GM12878 (cell line): ENCODE measurements at regions not wholly inside any gene's neighbourhood (a gene's known extent, or its start where the extent isn't known, plus 50 kb on each side); places are given as distances from the start of the nearest gene placed in this dataset.
"Not testable (repeated sequence)": the region's sequence is repeated elsewhere in the genome, so short reads cannot be mapped to it uniquely, and the experiment has no call there.

ENCODE experiments used
- ATAC-seq: fragments of 200-7000 bp; cut with Tn5 transposase; 3 replicates; pipeline ENCODE4 v1.9.1; 2020; ENCODE audit warnings: mild to moderate bottlenecking, moderate library complexity
- BruUV-seq: library from RNA; stranded (reverse); fragments of 400-500 nt; replicated peaks from 2 replicates; lab custom pipeline; 2021; lab: Mats Ljungman, UMichigan
- CTCF ChIA-PET: fragments of 300-600 bp; sonication (Branson Sonifier 250); formaldehyde crosslinking; extraction: SDS; loops from one replicate; lab custom pipeline; 2021; ENCODE audit warnings: inconsistent platforms; lab: Yijun Ruan, JAX
- POLR2A ChIA-PET: fragments of 350-600 bp; formaldehyde crosslinking; extraction: SDS; loops from one replicate; lab custom pipeline; 2021; ENCODE audit warnings: inconsistent platforms; lab: Charles Lee
- RAD21 ChIA-PET: fragments of 300-600 bp; sonication (Branson Sonifier 250); formaldehyde crosslinking; loops from one replicate; lab custom pipeline; 2023; ENCODE audit warnings: antibody characterized with exemption; ENCODE audit not compliant: unreplicated experiment; lab: Charles Lee
- SMC1A ChIA-PET: fragments of 300-600 bp; sonication (Branson Sonifier 250); formaldehyde crosslinking; loops from one replicate; lab custom pipeline; 2023; ENCODE audit not compliant: unreplicated experiment, uncharacterized antibody; lab: Charles Lee
- DNase-seq: peaks from one replicate; pipeline ENCODE4 v3.0.0-alpha.2; 2011; ENCODE audit warnings: low read depth, low spot score
- FAIRE-seq: peaks from 3 replicates; lab custom pipeline; 2011; peaks lifted over from hg19 to GRCh38; lab: Jason Lieb, UNC
- H2AFZ ChIP-seq: 2 replicates; pipeline ENCODE4 v1.6.0; 2011; ENCODE audit warnings: low read depth, low read length, control low read depth; ENCODE audit not compliant: control insufficient read depth
- H3K27ac ChIP-seq: 2 replicates; pipeline ENCODE4 v1.5.1; 2011; ENCODE audit warnings: control low read depth; ENCODE audit not compliant: control insufficient read depth, insufficient read depth
- H3K27me3 ChIP-seq, 2 experiments: replicated peaks in 1 of 2; 2 replicates each; pipeline versions ENCODE4 v1.6.0 to v1.6.1; 2011; ENCODE audit warnings: low read length in 1 of 2; ENCODE audit not compliant: control insufficient read depth in 2 of 2, insufficient read depth in 2 of 2
- H3K36me3 ChIP-seq, 2 experiments: 2 replicates each; pipeline ENCODE4 v1.5.1; 2011; ENCODE audit warnings: low read length in 1 of 2; ENCODE audit not compliant: control insufficient read depth in 2 of 2, insufficient read depth in 2 of 2
- H3K4me1 ChIP-seq: 2 replicates; pipeline ENCODE4 v1.6.1; 2011; ENCODE audit warnings: mild to moderate bottlenecking, low read length, moderate library complexity, mixed read lengths; ENCODE audit not compliant: control insufficient read depth, insufficient read depth
- H3K4me2 ChIP-seq: 2 replicates; pipeline ENCODE4 v1.6.0; 2011; ENCODE audit warnings: control low read depth; ENCODE audit not compliant: control insufficient read depth, insufficient read depth
- H3K4me3 ChIP-seq: fragments of 200-600 bp; sonication (generic); 2 replicates; pipeline ENCODE4 v1.5.1; 2016
- H3K79me2 ChIP-seq: 2 replicates; pipeline ENCODE4 v1.6.0; 2011; ENCODE audit warnings: low read length; ENCODE audit not compliant: control insufficient read depth, insufficient read depth
- H3K9ac ChIP-seq: 2 replicates; pipeline ENCODE4 v1.8.0; 2011; ENCODE audit warnings: low read length, control low read depth, mixed read lengths; ENCODE audit not compliant: control insufficient read depth, insufficient read depth
- H3K9me3 ChIP-seq: replicated peaks from 3 replicates; pipeline ENCODE4 v1.5.1; 2011; ENCODE audit warnings: mild to moderate bottlenecking, low read length; ENCODE audit not compliant: control insufficient read depth, insufficient read depth
- H4K20me1 ChIP-seq: 2 replicates; pipeline ENCODE4 v1.6.0; 2011; ENCODE audit not compliant: control insufficient read depth, insufficient read depth
- MXI1 ChIP-seq: fragments of 150-350 bp; IDR thresholded peaks from 2 replicates; pipeline ENCODE4 v1.6.1; 2011; ENCODE audit warnings: low read depth, mild to moderate bottlenecking, inconsistent platforms, low read length, improper control_type of control experiment
- NBN ChIP-seq: fragments of 450-650 bp; IDR thresholded peaks from 2 replicates; pipeline ENCODE4 v1.6.1; 2016
- NFIC ChIP-seq: IDR thresholded peaks from 2 replicates; pipeline ENCODE4 v1.6.1; 2012; ENCODE audit warnings: low read depth, mild to moderate bottlenecking, inconsistent platforms, low read length, moderate library complexity
- SIX5 ChIP-seq: IDR thresholded peaks from 2 replicates; pipeline ENCODE4 v1.6.1; 2011; ENCODE audit warnings: mild to moderate bottlenecking, low read depth, low read length, moderate library complexity; ENCODE audit not compliant: severe bottlenecking
- ZSCAN29 ChIP-seq: fragments of 450-650 bp; IDR thresholded peaks from 2 replicates; pipeline ENCODE4 v1.6.1; 2017; ENCODE audit warnings: mild to moderate bottlenecking, moderate library complexity
- WGBS: methylation state at CpG from one replicate; pipeline ENCODE4 v1.1.6; 2016; ENCODE audit warnings: low lambda C conversion rate; ENCODE audit not compliant: insufficient replicate concordance, insufficient coverage; ENCODE audit errors: missing lambda C conversion rate; 5-methylcytosine and 5-hydroxymethylcytosine counted together
- in situ Hi-C: fragments of 300-500 bp; cut with MboI; formaldehyde crosslinking; loops from 9 replicates; pipeline ENCODE4 v1.14.3; 2018; ENCODE audit warnings: mixed read lengths
- intact Hi-C: fragments of 100-400 bp; cut with micrococcal nuclease; formaldehyde crosslinking; loops from one replicate; pipeline ENCODE4 v1.14.2; 2022; ENCODE audit not compliant: unreplicated experiment

GRCh38 chr15:77939851-77940250 lies 137.7 kb downstream of the TBC1D2B start:
- no peaks in the 10 kb centered on the region for H3K4me1 ChIP-seq
- ATAC-seq (no peak), FAIRE-seq (no peak), DNase-seq (no peak)
- ChIA-PET SMC1A (no interaction called here), POLR2A (no interaction called here), CTCF (no interaction called here), RAD21 (no interaction called here)
- no peaks in the 10 kb centered on the region for H3K9me3 ChIP-seq
- whole genome bisulfite sequencing, result 44% methylated on average over 11 of the region's 12 CpGs
- H3K79me2 ChIP-seq, result no peaks in the 10 kb centered on the region
- no peaks in the 10 kb centered on the region for H3K36me3 ChIP-seq
- TF ChIP-seq ZSCAN29 (no peak), NBN (no peak), NFIC (no peak), SIX5 (no peak), MXI1 (no peak)
- no peak overlapping the region for H2AFZ ChIP-seq
- no peak overlapping the region for H3K4me2 ChIP-seq
- H4K20me1 ChIP-seq, result no peaks in the 10 kb centered on the region
- H3K27ac ChIP-seq, result no peak overlapping the region
- H3K4me3 ChIP-seq, result no peak overlapping the region
- H3K27me3 ChIP-seq, result no peaks in the 10 kb centered on the region; a peak in 1 of 4 replicates
- no peak overlapping the region for H3K9ac ChIP-seq
- no TSS peak for BruUV-seq
- in situ Hi-C loops (no loop called here), intact Hi-C loops (no loop called here)

GRCh38 chr15:77939026-77939425 lies 138.5 kb downstream of the TBC1D2B start:
- BruUV-seq, H3K9ac ChIP-seq, SMC1A ChIA-PET, H3K4me3 ChIP-seq, intact Hi-C loops, DNase-seq, FAIRE-seq, H4K20me1 ChIP-seq, H3K27ac ChIP-seq, H3K36me3 ChIP-seq, H3K4me1 ChIP-seq, H3K9me3 ChIP-seq, H3K27me3 ChIP-seq, POLR2A ChIA-PET, H3K79me2 ChIP-seq, RAD21 ChIA-PET, in situ Hi-C loops, ATAC-seq, H3K4me2 ChIP-seq, H2AFZ ChIP-seq: not testable (repeated sequence)
- 0% methylated on average over 4 of the region's 4 CpGs for WGBS
- CTCF ChIA-PET, result interaction anchor here (0.6 kb wide), 1 partner anchor 28 kb away, joined by 3 read pairs; no protein-coding TSS in a partner anchor

- BruUV-seq, RAD21 ChIA-PET, DNase-seq, POLR2A ChIA-PET, H3K27ac ChIP-seq, H3K4me2 ChIP-seq, in situ Hi-C loops, H2AFZ ChIP-seq, H3K4me3 ChIP-seq, H3K9ac ChIP-seq, H3K4me1 ChIP-seq, H3K79me2 ChIP-seq, H3K27me3 ChIP-seq, H3K9me3 ChIP-seq, H3K36me3 ChIP-seq, ATAC-seq, H4K20me1 ChIP-seq, FAIRE-seq, SMC1A ChIA-PET, intact Hi-C loops: not testable (repeated sequence)
- CTCF ChIA-PET, result interaction anchor here (0.6 kb wide), 1 partner anchor 28 kb away, joined by 3 read pairs; no protein-coding TSS in a partner anchor
- 49% methylated on average over 7 of the region's 12 CpGs for WGBS
Measured at GRCh38 chr15:77938546-77938945, 139.0 kb downstream of the TBC1D2B start.

GRCh38 chr15:77936567-77936966 lies 140.9 kb downstream of the TBC1D2B start:
- H3K9me3 ChIP-seq, H3K79me2 ChIP-seq, H3K4me2 ChIP-seq, SMC1A ChIA-PET, ATAC-seq, H3K4me1 ChIP-seq, H3K27me3 ChIP-seq, BruUV-seq, H3K27ac ChIP-seq, POLR2A ChIA-PET, FAIRE-seq, H3K36me3 ChIP-seq, H2AFZ ChIP-seq, intact Hi-C loops, H3K4me3 ChIP-seq, DNase-seq, in situ Hi-C loops, H3K9ac ChIP-seq, H4K20me1 ChIP-seq, RAD21 ChIA-PET: not testable (repeated sequence)
- CTCF ChIA-PET, result interaction anchor here (1.1 kb wide), 1 partner anchor 27 kb away, joined by 3 read pairs; no protein-coding TSS in a partner anchor
